ENCODE measurements at regions not wholly inside any gene's neighbourhood (a gene's known extent, or its start where the extent isn't known, plus 50 kb on each side); places are given as distances from the start of the nearest gene placed in this dataset.

DNA sequence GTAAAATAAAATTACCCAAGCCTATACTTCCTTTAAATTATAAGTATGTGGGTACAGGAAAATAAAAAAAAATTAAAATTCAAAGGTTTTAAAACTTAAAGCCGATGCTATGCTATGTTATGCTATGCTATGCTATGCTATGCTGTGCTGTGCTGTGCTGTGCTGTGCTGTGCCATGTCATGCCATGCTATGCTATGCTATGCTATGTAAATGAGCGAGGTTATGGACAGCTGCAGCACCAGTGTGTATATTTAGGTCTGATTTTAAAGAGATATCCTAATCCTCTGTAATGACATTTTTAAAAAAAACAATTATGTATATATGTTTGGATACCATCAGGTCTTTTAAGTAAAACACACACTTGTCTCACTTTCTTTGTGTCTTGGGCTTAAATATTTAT is 1822.0 kb upstream of the SEL1L start:
- TF ChIP-seq, protein P1, sequence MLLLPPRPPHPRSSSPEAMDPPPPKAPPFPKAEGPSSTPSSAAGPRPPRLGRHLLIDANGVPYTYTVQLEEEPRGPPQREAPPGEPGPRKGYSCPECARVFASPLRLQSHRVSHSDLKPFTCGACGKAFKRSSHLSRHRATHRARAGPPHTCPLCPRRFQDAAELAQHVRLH (tag by site-specific recombination; IDR thresholded peaks at IDR 0.05): no peak
- TF ChIP-seq, protein P2, sequence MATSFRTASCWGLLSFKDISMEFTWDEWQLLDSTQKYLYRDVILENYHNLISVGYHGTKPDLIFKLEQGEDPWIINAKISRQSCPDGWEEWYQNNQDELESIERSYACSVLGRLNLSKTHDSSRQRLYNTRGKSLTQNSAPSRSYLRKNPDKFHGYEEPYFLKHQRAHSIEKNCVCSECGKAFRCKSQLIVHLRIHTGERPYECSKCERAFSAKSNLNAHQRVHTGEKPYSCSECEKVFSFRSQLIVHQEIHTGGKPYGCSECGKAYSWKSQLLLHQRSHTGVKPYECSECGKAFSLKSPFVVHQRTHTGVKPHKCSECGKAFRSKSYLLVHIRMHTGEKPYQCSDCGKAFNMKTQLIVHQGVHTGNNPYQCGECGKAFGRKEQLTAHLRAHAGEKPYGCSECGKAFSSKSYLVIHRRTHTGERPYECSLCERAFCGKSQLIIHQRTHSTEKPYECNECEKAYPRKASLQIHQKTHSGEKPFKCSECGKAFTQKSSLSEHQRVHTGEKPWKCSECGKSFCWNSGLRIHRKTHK (tag by site-specific recombination; IDR thresholded peaks at IDR 0.05): no peak
- TF ChIP-seq HOXA7 (CRISPR knock-in tag; IDR thresholded peaks at IDR 0.05; ENCODE audit: borderline replicate concordance) (no peak), ZNF248 (tag by site-specific recombination; IDR thresholded peaks at IDR 0.05) (no peak), ZNF660 (tag by site-specific recombination; IDR thresholded peaks at IDR 0.05) (no peak), MZF1 (tag by site-specific recombination; IDR thresholded peaks at IDR 0.05; ENCODE audit: borderline replicate concordance) (no peak), ZNF670 (tag by site-specific recombination; IDR thresholded peaks at IDR 0.05; ENCODE audit: low read depth) (no peak), ZNF350 (tag by site-specific recombination; IDR thresholded peaks at IDR 0.05) (no peak), SALL2 (tag by site-specific recombination; IDR thresholded peaks at IDR 0.05; ENCODE audit: borderline replicate concordance) (no peak)
- TF ChIP-seq, protein P3, sequence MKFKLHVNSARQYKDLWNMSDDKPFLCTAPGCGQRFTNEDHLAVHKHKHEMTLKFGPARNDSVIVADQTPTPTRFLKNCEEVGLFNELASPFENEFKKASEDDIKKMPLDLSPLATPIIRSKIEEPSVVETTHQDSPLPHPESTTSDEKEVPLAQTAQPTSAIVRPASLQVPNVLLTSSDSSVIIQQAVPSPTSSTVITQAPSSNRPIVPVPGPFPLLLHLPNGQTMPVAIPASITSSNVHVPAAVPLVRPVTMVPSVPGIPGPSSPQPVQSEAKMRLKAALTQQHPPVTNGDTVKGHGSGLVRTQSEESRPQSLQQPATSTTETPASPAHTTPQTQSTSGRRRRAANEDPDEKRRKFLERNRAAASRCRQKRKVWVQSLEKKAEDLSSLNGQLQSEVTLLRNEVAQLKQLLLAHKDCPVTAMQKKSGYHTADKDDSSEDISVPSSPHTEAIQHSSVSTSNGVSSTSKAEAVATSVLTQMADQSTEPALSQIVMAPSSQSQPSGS (tag by site-specific recombination; IDR thresholded peaks at IDR 0.05; ENCODE audit: low read depth): no peak
